ENCODE measurements at regions not wholly inside any gene's neighbourhood (a gene's known extent, or its start where the extent isn't known, plus 50 kb on each side); places are given as distances from the start of the nearest gene placed in this dataset.

- TF ChIP-seq CTCF (IDR thresholded peaks at IDR 0.05): no peak
- TF ChIP-seq POLR2A (IDR thresholded peaks at IDR 0.05): no peak
Observed at GRCh38 chr7:70919481-70920073, 212.4 kb upstream of the GALNT17 start.
